CD4-positive, alpha-beta T cell (primary cell): ENCODE measurements at regions not wholly inside any gene's neighbourhood (a gene's known extent, or its start where the extent isn't known, plus 50 kb on each side); places are given as distances from the start of the nearest gene placed in this dataset.

Source experiments
- ATAC-seq: fragments of 200-7000 bp; cut with Tn5 transposase; one replicate; pipeline ENCODE4 v1.10.0; 2022; ENCODE audit warnings: mild to moderate bottlenecking; ENCODE audit not compliant: poor library complexity
- CTCF ChIA-PET: fragments of 350-600 bp; sonication (Branson Sonifier 250); formaldehyde crosslinking; loops from one replicate; lab custom pipeline; 2021; ENCODE audit warnings: antibody characterized with exemption, inconsistent platforms; lab: Charles Lee
- POLR2A ChIA-PET: fragments of 350-600 bp; sonication (Branson Sonifier 250); formaldehyde crosslinking; loops from one replicate; lab custom pipeline; 2021; ENCODE audit warnings: antibody characterized with exemption, inconsistent platforms; lab: Charles Lee
- DNase-seq, 14 experiments: peaks; one replicate each; pipeline ENCODE4 v3.0.0-alpha.2; 2013 to 2020; ENCODE audit warnings: mixed read lengths in 2 of 14
- H3K27ac ChIP-seq, 2 donors: one replicate each; pipeline versions ENCODE4 v1.5.1 to v1.7.0; 2013; ENCODE audit warnings: low read length in 2 of 2, low read depth in 1 of 2, mild to moderate bottlenecking in 1 of 2
- H3K27me3 ChIP-seq, 2 experiments: 1 replicate in 1 of 2; 2 replicates in 1 of 2; pipeline versions ENCODE4 v1.6.1 to v1.7.0; 2013; ENCODE audit warnings: low read length in 2 of 2, control low read depth in 1 of 2, mild to moderate bottlenecking in 1 of 2, moderate library complexity in 1 of 2; ENCODE audit not compliant: insufficient read depth in 2 of 2, control insufficient read depth in 1 of 2
- H3K36me3 ChIP-seq: one replicate; pipeline ENCODE4 v1.6.1; 2013; ENCODE audit warnings: low read length, control low read depth; ENCODE audit not compliant: insufficient read depth
- H3K4me1 ChIP-seq: one replicate; pipeline ENCODE4 v1.6.1; 2013; ENCODE audit warnings: low read length, control low read depth; ENCODE audit not compliant: insufficient read depth
- H3K4me3 ChIP-seq: one replicate; pipeline ENCODE4 v1.5.1; 2013; ENCODE audit warnings: mild to moderate bottlenecking, low read length, moderate library complexity
- H3K9me3 ChIP-seq, 2 experiments: 1 replicate in 1 of 2; 2 replicates in 1 of 2; pipeline versions ENCODE4 v1.6.1 to v1.7.0; 2013; ENCODE audit warnings: low read length in 2 of 2, mild to moderate bottlenecking in 2 of 2, control low read depth in 1 of 2, moderate library complexity in 1 of 2; ENCODE audit not compliant: control insufficient read depth in 1 of 2, insufficient read depth in 1 of 2
- H3K27ac Mint-ChIP-seq: one replicate; pipeline ENCODE4 v1.8.0; 2020; ENCODE audit warnings: mixed read lengths
- H3K27me3 Mint-ChIP-seq: one replicate; pipeline ENCODE4 v1.8.0; 2021; ENCODE audit warnings: mixed read lengths
- H3K36me3 Mint-ChIP-seq: one replicate; pipeline ENCODE4 v1.8.0; 2021; ENCODE audit warnings: low read depth, mixed read lengths
- H3K4me1 Mint-ChIP-seq: one replicate; pipeline ENCODE4 v1.8.0; 2021; ENCODE audit warnings: low read depth, mixed read lengths
- H3K4me3 Mint-ChIP-seq: one replicate; pipeline ENCODE4 v1.8.0; 2020; ENCODE audit warnings: mild to moderate bottlenecking, mixed read lengths
- H3K9me3 Mint-ChIP-seq: one replicate; pipeline ENCODE4 v1.8.0; 2020; ENCODE audit warnings: mixed read lengths
- intact Hi-C, 2 experiments: fragments of 100-400 bp; cut with DNase I in 1 of 2; cut with micrococcal nuclease in 1 of 2; formaldehyde crosslinking; loops; one replicate each; pipeline versions ENCODE4 v1.15.1 to v1.9.0; 2023 to 2025; cut with DNase I, micrococcal nuclease
- TF ChIP-seq, protein P1 (sequence below): fragments of 200-600 bp; IDR thresholded peaks from one replicate; pipeline ENCODE4 v1.8.0; 2022; ENCODE audit warnings: antibody characterized with exemption, mild to moderate bottlenecking

DNA sequence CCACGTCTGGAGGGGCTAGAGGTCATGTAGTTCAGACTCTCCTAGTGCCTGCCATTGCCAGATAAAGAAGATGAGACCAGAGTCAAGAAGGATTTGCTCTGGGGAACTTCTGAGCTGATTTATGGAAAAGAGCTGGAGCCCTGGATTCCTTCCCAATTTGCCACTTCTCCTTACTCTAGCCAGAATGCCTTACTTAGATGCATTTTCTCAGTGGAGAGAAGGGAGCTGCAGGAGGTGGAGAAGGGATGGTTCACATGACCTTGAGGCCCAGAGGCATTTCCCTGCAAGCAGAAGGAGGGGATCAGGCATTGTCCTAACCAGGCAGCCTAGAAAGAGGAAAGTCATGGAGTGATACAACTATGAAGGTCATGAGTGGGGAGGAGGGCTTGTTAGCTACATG is 122.2 kb downstream of the UNC5CL start:
- DNase-seq (no peak), ATAC-seq (no peak)
- no peaks in the 10 kb centered on the region for H3K36me3 ChIP-seq
- Mint-ChIP-seq H3K4me1 (no peaks in the 10 kb centered on the region), H3K36me3 (no peaks in the 10 kb centered on the region), H3K27me3 (peaks cover 34% of the 10 kb centered on the region), H3K9me3 (no peaks in the 10 kb centered on the region), H3K27ac (no peak overlapping the region), H3K4me3 (no peak overlapping the region)
- peaks cover 4 to 6% of the 10 kb centered on the region in 2 experiments for H3K27me3 ChIP-seq
- ChIA-PET CTCF (no interaction called here), POLR2A (no interaction called here)
- no peaks in the 10 kb centered on the region for H3K9me3 ChIP-seq
- no peaks in the 10 kb centered on the region for H3K4me1 ChIP-seq
- H3K4me3 ChIP-seq: no peak overlapping the region
- intact Hi-C loops: no loop called here
- H3K27ac ChIP-seq: no peak overlapping the region
- TF ChIP-seq, protein P1, sequence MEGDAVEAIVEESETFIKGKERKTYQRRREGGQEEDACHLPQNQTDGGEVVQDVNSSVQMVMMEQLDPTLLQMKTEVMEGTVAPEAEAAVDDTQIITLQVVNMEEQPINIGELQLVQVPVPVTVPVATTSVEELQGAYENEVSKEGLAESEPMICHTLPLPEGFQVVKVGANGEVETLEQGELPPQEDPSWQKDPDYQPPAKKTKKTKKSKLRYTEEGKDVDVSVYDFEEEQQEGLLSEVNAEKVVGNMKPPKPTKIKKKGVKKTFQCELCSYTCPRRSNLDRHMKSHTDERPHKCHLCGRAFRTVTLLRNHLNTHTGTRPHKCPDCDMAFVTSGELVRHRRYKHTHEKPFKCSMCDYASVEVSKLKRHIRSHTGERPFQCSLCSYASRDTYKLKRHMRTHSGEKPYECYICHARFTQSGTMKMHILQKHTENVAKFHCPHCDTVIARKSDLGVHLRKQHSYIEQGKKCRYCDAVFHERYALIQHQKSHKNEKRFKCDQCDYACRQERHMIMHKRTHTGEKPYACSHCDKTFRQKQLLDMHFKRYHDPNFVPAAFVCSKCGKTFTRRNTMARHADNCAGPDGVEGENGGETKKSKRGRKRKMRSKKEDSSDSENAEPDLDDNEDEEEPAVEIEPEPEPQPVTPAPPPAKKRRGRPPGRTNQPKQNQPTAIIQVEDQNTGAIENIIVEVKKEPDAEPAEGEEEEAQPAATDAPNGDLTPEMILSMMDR: no peak

DNA sequence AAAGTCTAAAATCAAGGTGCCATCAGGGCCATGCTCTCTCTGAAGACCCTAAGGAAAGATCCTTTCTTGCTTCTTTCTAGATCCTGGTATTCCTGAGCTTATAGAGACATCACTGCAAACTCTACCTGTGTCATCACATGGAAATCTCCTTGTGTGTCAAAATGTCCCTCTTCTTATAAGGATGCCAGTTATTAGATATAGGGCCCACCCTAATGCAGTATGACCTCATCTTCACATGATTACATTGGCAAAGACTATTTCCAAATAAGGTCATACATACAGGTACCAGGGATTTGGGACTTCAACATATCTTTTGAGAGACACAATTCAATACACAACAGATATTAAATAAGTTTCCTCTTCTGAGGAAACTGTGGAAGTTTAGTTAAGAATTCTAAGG is 123.9 kb downstream of the UNC5CL start:
- no peak for ATAC-seq
- H3K9me3 ChIP-seq: no peaks in the 10 kb centered on the region
- peaks cover 30% of the 10 kb centered on the region for H3K27me3 Mint-ChIP-seq
- no peak overlapping the region for H3K4me3 ChIP-seq
- intact Hi-C loops: no loop called here
- ChIA-PET CTCF (no interaction called here), POLR2A (no interaction called here)
- no peak overlapping the region for H3K4me3 Mint-ChIP-seq
- H3K9me3 Mint-ChIP-seq: no peaks in the 10 kb centered on the region
- peaks cover 4 to 6% of the 10 kb centered on the region in 2 experiments for H3K27me3 ChIP-seq
- H3K27ac Mint-ChIP-seq: no peak overlapping the region
- TF ChIP-seq, protein P1: no peak
- no peaks in the 10 kb centered on the region for H3K4me1 ChIP-seq
- H3K36me3 ChIP-seq: no peaks in the 10 kb centered on the region
- H3K27ac ChIP-seq: no peak overlapping the region
- DNase-seq: no peak
- H3K4me1 Mint-ChIP-seq: no peaks in the 10 kb centered on the region
- H3K36me3 Mint-ChIP-seq: no peaks in the 10 kb centered on the region

DNA sequence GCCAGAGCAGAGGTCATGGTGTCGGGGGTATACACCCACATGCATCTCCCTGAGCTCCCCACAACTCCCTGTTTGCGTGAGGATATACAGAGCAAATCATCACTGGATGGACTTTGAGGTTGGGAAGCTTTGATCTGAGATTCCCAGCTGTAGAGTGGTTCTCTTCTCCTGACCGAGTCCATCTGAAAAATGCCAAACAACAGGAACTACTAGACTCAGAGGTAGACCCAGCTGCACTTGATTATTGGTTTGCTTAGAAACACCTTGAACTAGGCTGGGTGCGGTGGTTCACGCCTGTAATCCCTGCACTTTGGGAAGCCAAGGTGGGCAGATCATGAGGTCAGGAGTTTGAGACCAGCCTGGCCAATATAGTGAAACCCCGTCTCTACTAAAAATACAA is 125.0 kb downstream of the UNC5CL start:
- ChIA-PET POLR2A (no interaction called here), CTCF (no interaction called here)
- intact Hi-C loops: loop anchor here in 1 of 2 experiments (5.0 kb wide), 1 partner anchor 587 kb away; no protein-coding TSS in a partner anchor
- no peaks in the 10 kb centered on the region for H3K4me1 Mint-ChIP-seq
- no peak overlapping the region for H3K4me3 ChIP-seq
- no peaks in the 10 kb centered on the region for H3K36me3 Mint-ChIP-seq
- no peak for DNase-seq
- no peak for ATAC-seq
- no peak overlapping the region for H3K4me3 Mint-ChIP-seq
- H3K9me3 Mint-ChIP-seq: no peaks in the 10 kb centered on the region
- H3K27ac Mint-ChIP-seq: no peak overlapping the region
- H3K36me3 ChIP-seq: no peaks in the 10 kb centered on the region
- H3K9me3 ChIP-seq: no peaks in the 10 kb centered on the region
- H3K27me3 ChIP-seq: peaks cover 4 to 6% of the 10 kb centered on the region in 2 experiments
- H3K27ac ChIP-seq: no peak overlapping the region
- peaks cover 30% of the 10 kb centered on the region for H3K27me3 Mint-ChIP-seq
- TF ChIP-seq, protein P1: no peak
- H3K4me1 ChIP-seq: no peaks in the 10 kb centered on the region
